GM21717 (cell line): ENCODE measurements at regions not wholly inside any gene's neighbourhood (a gene's known extent, or its start where the extent isn't known, plus 50 kb on each side); places are given as distances from the start of the nearest gene placed in this dataset.

Experiments
- ATAC-seq: cut with Tn5 transposase; IDR thresholded peaks from one replicate; pipeline ENCODE4 v1.9.1; 2021; ENCODE audit warnings: mild to moderate bottlenecking, moderate library complexity; ENCODE audit not compliant: unreplicated experiment

- no peak for ATAC-seq
These were observed 51.8 kb upstream of the RIPOR2 start for GRCh38 chr6:24987446-24988115.

GRCh38 chr6:24988562-24988961, 52.8 kb upstream of the RIPOR2 start:
- ATAC-seq = no peak

- ATAC-seq = no peak
These were observed 54.6 kb upstream of the RIPOR2 start for GRCh38 chr6:24990236-24990845.

- peak; percentile 5 for ATAC-seq
These were observed 55.4 kb upstream of the RIPOR2 start for GRCh38 chr6:24990944-24991809.

GRCh38 chr6:24991810-24992467, 56.2 kb upstream of the RIPOR2 start:
- ATAC-seq = peak; percentile 92

GRCh38 chr6:24994812-24995211, 59.1 kb upstream of the RIPOR2 start:
- no peak for ATAC-seq

GRCh38 chr6:24995270-24995669, 59.5 kb upstream of the RIPOR2 start:
- ATAC-seq = no peak

GRCh38 chr6:24996269-24996836, 60.6 kb upstream of the RIPOR2 start:
- ATAC-seq = no peak

GRCh38 chr6:24997231-24997630, 61.5 kb upstream of the RIPOR2 start:
- no peak for ATAC-seq

GRCh38 chr6:24997905-24998304, 62.1 kb upstream of the RIPOR2 start:
- ATAC-seq = no peak

GRCh38 chr6:25002326-25003091, 66.7 kb upstream of the RIPOR2 start:
- no peak for ATAC-seq

- ATAC-seq = no peak
These were observed 68.6 kb upstream of the RIPOR2 start for GRCh38 chr6:25004357-25004756.

- ATAC-seq = no peak
These were observed 69.2 kb upstream of the RIPOR2 start for GRCh38 chr6:25005010-25005409.

- no peak for ATAC-seq
These were observed 70.3 kb upstream of the RIPOR2 start for GRCh38 chr6:25006075-25006474.

- no peak for ATAC-seq
These were observed 70.8 kb upstream of the RIPOR2 start for GRCh38 chr6:25006565-25007001.

GRCh38 chr6:25007269-25007699, 71.5 kb upstream of the RIPOR2 start:
- peak; percentile 82 for ATAC-seq

GRCh38 chr6:25008707-25009392, 73.1 kb upstream of the RIPOR2 start:
- ATAC-seq = no peak

- no peak for ATAC-seq
These were observed 73.6 kb upstream of the RIPOR2 start for GRCh38 chr6:25009393-25009710.

- no peak for ATAC-seq
These were observed 74.4 kb upstream of the RIPOR2 start for GRCh38 chr6:25010176-25010575.
